ENCODE measurements at regions not wholly inside any gene's neighbourhood (a gene's known extent, or its start where the extent isn't known, plus 50 kb on each side); places are given as distances from the start of the nearest gene placed in this dataset.

- Histone ChIP-seq H3K36me3 (ENCODE audit: control insufficient read depth in 2 of 2, insufficient read depth in 2 of 2, low read length in 1 of 2) (no peaks in the 10 kb centered on the region), H3K27me3 (ENCODE audit: control insufficient read depth in 2 of 2, insufficient read depth in 1 of 2, low read length in 1 of 2) (no peaks in the 10 kb centered on the region), H3K27ac (ENCODE audit: low read depth in 1 of 2, low read length in 1 of 2) (no peak overlapping the region), H3K9me3 (ENCODE audit: control insufficient read depth in 2 of 2, insufficient read depth in 1 of 2, low read length in 1 of 2) (no peaks in the 10 kb centered on the region), H3K4me1 (ENCODE audit: control insufficient read depth in 2 of 2, insufficient read depth in 2 of 2, low read length in 2 of 2) (no peaks in the 10 kb centered on the region), H3K4me3 (ENCODE audit: low read length in 2 of 2) (no peak overlapping the region)
- WGBS = 95% methylated on average over 2 of the region's 2 CpGs
- DNase-seq (ENCODE audit: low read depth in 6 of 9, low spot score in 9 of 9) = no peak
Observed at GRCh38 chr17:14488958-14489550, 188.2 kb downstream of the HS3ST3B1 start.

DNA sequence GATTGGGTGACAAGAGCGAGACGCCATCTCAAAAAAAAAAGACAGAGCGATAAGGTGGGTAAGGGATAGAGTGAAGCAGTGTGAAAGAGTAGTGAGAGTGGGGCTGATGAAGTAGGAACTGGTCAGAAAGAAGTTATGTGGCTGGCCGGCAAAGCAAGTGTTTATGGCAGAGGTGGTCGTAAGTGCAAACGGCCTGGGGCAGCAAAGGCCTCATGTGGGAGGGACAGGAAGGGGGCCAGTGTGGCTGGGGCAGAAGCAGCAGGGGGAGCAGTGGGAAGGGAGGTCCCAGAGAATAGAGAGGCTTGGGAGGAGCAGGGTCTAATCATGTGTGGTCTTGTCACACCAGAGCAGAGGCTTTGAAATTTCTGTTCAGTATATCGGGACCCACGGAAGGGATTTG, 186.2 kb downstream of the HS3ST3B1 start:
- no peaks in the 10 kb centered on the region for H3K27me3 ChIP-seq (ENCODE audit: control insufficient read depth in 2 of 2, insufficient read depth in 1 of 2, low read length in 1 of 2)
- H3K4me3 ChIP-seq (ENCODE audit: low read length in 2 of 2) = no peak overlapping the region
- no peaks in the 10 kb centered on the region for H3K36me3 ChIP-seq (ENCODE audit: control insufficient read depth in 2 of 2, insufficient read depth in 2 of 2, low read length in 1 of 2)
- DNase-seq (ENCODE audit: low read depth in 6 of 9, low spot score in 9 of 9) = no peak
- H3K9me3 ChIP-seq (ENCODE audit: control insufficient read depth in 2 of 2, insufficient read depth in 1 of 2, low read length in 1 of 2) = no peaks in the 10 kb centered on the region
- 98% methylated on average over 8 of the region's 8 CpGs for WGBS
- no peak overlapping the region for H3K27ac ChIP-seq (ENCODE audit: low read depth in 1 of 2, low read length in 1 of 2)
- no peaks in the 10 kb centered on the region for H3K4me1 ChIP-seq (ENCODE audit: control insufficient read depth in 2 of 2, insufficient read depth in 2 of 2, low read length in 2 of 2)

DNA sequence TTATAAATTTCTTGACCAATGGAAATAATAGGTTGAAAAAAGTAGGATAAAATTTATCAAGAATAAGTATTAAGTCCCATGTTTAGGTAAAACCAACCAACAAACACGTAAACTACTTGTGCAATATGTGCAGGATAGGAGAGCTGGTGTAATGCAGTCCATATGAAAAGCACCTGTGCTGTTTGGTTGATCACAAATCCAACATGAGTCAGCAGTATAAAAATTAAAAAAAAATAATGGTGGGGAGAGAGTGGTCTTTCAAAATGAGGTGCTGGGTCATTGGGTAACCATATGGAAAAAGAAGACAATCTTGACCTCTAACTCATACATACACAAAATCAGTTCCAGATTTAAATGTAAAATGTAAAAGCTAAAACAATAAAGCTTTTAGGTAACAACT, 181.8 kb downstream of the HS3ST3B1 start:
- H3K27me3 ChIP-seq (ENCODE audit: control insufficient read depth in 2 of 2, insufficient read depth in 1 of 2, low read length in 1 of 2) = no peaks in the 10 kb centered on the region
- DNase-seq (ENCODE audit: low read depth in 6 of 9, low spot score in 9 of 9) = no peak
- H3K36me3 ChIP-seq (ENCODE audit: control insufficient read depth in 2 of 2, insufficient read depth in 2 of 2, low read length in 1 of 2) = no peaks in the 10 kb centered on the region
- no peak overlapping the region for H3K27ac ChIP-seq (ENCODE audit: low read depth in 1 of 2, low read length in 1 of 2)
- 96% methylated on average over 1 of the region's 1 CpG for WGBS
- H3K4me3 ChIP-seq (ENCODE audit: low read length in 2 of 2) = no peak overlapping the region
- no peaks in the 10 kb centered on the region for H3K4me1 ChIP-seq (ENCODE audit: control insufficient read depth in 2 of 2, insufficient read depth in 2 of 2, low read length in 2 of 2)
- no peaks in the 10 kb centered on the region for H3K9me3 ChIP-seq (ENCODE audit: control insufficient read depth in 2 of 2, insufficient read depth in 1 of 2, low read length in 1 of 2)

DNA sequence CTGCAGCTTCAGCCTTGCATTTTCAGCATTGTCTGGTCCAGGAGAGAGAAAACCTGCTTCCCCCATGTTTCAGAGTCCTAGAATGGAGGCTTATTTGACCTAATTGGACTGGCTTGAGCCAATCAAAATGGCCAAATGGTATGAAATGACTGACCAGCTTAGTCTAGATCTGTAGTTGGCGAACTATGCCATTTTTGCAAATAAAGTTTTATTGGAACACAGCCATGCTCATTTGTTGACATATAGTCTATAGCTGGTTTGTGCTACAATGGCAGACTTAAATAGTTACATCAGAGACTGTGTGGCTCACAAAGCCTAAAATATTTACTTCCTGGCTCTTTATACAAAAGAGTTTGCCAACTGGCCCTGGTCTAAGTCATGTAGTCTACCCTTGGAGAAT, 180.8 kb downstream of the HS3ST3B1 start:
- no peaks in the 10 kb centered on the region for H3K4me1 ChIP-seq (ENCODE audit: control insufficient read depth in 2 of 2, insufficient read depth in 2 of 2, low read length in 2 of 2)
- H3K27ac ChIP-seq (ENCODE audit: low read depth in 1 of 2, low read length in 1 of 2) = no peak overlapping the region
- H3K27me3 ChIP-seq (ENCODE audit: control insufficient read depth in 2 of 2, insufficient read depth in 1 of 2, low read length in 1 of 2) = no peaks in the 10 kb centered on the region
- no peaks in the 10 kb centered on the region for H3K9me3 ChIP-seq (ENCODE audit: control insufficient read depth in 2 of 2, insufficient read depth in 1 of 2, low read length in 1 of 2)
- no peak overlapping the region for H3K4me3 ChIP-seq (ENCODE audit: low read length in 2 of 2)
- 97% methylated on average over 1 of the region's 1 CpG for WGBS
- H3K36me3 ChIP-seq (ENCODE audit: control insufficient read depth in 2 of 2, insufficient read depth in 2 of 2, low read length in 1 of 2) = no peaks in the 10 kb centered on the region
- DNase-seq (ENCODE audit: low read depth in 6 of 9, low spot score in 9 of 9) = no peak

- H3K9me3 ChIP-seq (ENCODE audit: control insufficient read depth in 2 of 2, insufficient read depth in 1 of 2, low read length in 1 of 2) = no peaks in the 10 kb centered on the region
- peaks cover 16% of the 10 kb centered on the region in 2 donors for H3K4me1 ChIP-seq (ENCODE audit: control insufficient read depth in 2 of 2, insufficient read depth in 2 of 2, low read length in 2 of 2)
- DNase-seq (ENCODE audit: low read depth in 6 of 9, low spot score in 9 of 9) = no peak
- H3K27me3 ChIP-seq (ENCODE audit: control insufficient read depth in 2 of 2, insufficient read depth in 1 of 2, low read length in 1 of 2) = no peaks in the 10 kb centered on the region
- no peak overlapping the region for H3K4me3 ChIP-seq (ENCODE audit: low read length in 2 of 2)
- no peaks in the 10 kb centered on the region for H3K36me3 ChIP-seq (ENCODE audit: control insufficient read depth in 2 of 2, insufficient read depth in 2 of 2, low read length in 1 of 2)
- no peak overlapping the region for H3K27ac ChIP-seq (ENCODE audit: low read depth in 1 of 2, low read length in 1 of 2)
- WGBS = 96% methylated on average over 4 of the region's 4 CpGs
Observed at GRCh38 chr17:14474591-14474990, 173.7 kb downstream of the HS3ST3B1 start.

DNA sequence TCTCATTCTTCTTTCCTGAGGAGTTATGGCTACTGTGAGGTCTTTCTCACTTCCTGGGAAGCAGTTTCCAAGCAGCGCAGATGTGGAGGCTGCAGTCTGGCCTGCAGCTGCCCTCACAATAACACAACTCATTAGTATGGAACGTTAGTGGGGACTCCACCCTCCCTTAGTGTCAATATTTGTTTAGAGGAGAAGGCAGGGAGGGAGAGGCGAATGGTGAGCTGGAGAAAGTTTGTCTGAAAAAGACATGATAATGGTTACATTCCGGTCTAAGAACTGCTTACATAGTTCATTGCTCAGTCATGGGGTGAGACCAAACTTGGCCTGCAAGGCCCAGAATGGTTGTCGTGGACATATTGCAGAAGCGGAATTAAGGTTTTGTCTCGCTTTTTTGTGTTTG, 170.2 kb downstream of the HS3ST3B1 start:
- H3K27me3 ChIP-seq (ENCODE audit: control insufficient read depth in 2 of 2, insufficient read depth in 1 of 2, low read length in 1 of 2) = no peaks in the 10 kb centered on the region
- peaks cover 21% of the 10 kb centered on the region in 2 donors for H3K4me1 ChIP-seq (ENCODE audit: control insufficient read depth in 2 of 2, insufficient read depth in 2 of 2, low read length in 2 of 2)
- no peak overlapping the region for H3K27ac ChIP-seq (ENCODE audit: low read depth in 1 of 2, low read length in 1 of 2)
- H3K9me3 ChIP-seq (ENCODE audit: control insufficient read depth in 2 of 2, insufficient read depth in 1 of 2, low read length in 1 of 2) = no peaks in the 10 kb centered on the region
- 84% methylated on average over 7 of the region's 7 CpGs for WGBS
- H3K36me3 ChIP-seq (ENCODE audit: control insufficient read depth in 2 of 2, insufficient read depth in 2 of 2, low read length in 1 of 2) = no peaks in the 10 kb centered on the region
- no peak overlapping the region for H3K4me3 ChIP-seq (ENCODE audit: low read length in 2 of 2)
- DNase-seq (ENCODE audit: low read depth in 6 of 9, low spot score in 9 of 9) = no peak

DNA sequence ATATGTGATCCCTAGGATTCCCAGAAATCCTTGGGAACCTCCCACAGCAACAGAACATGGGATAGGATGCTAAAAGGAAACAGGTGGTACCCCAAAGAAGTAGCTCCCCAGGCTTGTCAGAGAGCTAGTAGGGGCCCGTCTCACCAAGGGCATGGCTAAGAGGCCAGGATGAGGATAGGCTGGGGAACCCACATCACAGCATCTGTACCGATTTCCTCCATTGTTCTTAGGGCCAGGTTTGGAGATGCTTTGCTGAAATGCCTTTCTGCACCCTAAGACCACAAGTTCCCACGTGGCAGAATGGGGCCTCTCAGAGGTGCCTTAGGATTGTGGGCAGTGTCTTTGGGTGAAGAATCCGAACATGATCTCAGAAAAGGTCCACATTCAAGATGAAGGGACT, 169.5 kb downstream of the HS3ST3B1 start:
- H3K36me3 ChIP-seq (ENCODE audit: control insufficient read depth in 2 of 2, insufficient read depth in 2 of 2, low read length in 1 of 2) = no peaks in the 10 kb centered on the region
- WGBS = 27% methylated on average over 4 of the region's 4 CpGs
- no peak overlapping the region for H3K4me3 ChIP-seq (ENCODE audit: low read length in 2 of 2)
- H3K27ac ChIP-seq (ENCODE audit: low read depth in 1 of 2, low read length in 1 of 2) = peak overlapping the region in 1 of 2 donors; percentile 7
- peak in 1 of 9 donors; percentile 37 for DNase-seq (ENCODE audit: low read depth in 6 of 9, low spot score in 9 of 9)
- H3K27me3 ChIP-seq (ENCODE audit: control insufficient read depth in 2 of 2, insufficient read depth in 1 of 2, low read length in 1 of 2) = no peaks in the 10 kb centered on the region
- H3K9me3 ChIP-seq (ENCODE audit: control insufficient read depth in 2 of 2, insufficient read depth in 1 of 2, low read length in 1 of 2) = no peaks in the 10 kb centered on the region
- H3K4me1 ChIP-seq (ENCODE audit: control insufficient read depth in 2 of 2, insufficient read depth in 2 of 2, low read length in 2 of 2) = peaks cover 21% of the 10 kb centered on the region in 2 donors

DNA sequence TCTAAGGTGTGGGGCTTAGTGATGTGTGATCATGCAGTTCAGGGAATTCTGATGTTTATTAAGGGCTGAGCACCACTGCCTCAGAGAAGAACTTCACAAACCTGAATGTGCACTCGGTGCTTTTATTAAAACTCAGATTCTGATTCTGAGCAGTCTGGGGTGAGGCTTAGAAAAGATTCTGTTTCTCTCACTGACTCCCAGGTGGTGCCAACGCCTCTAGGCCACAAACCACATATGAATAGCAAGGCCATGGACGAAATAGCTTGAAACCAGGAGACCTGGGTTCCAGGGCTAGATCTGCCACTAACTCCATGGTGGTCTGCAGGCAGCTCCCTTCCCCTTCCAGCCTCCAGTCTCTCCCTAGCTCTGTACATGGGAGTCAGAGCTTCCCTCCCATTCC, 169.1 kb downstream of the HS3ST3B1 start:
- no peaks in the 10 kb centered on the region for H3K36me3 ChIP-seq (ENCODE audit: control insufficient read depth in 2 of 2, insufficient read depth in 2 of 2, low read length in 1 of 2)

GRCh38 chr17:14468858-14469257, 168.0 kb downstream of the HS3ST3B1 start:
- WGBS = 97% methylated on average over 3 of the region's 3 CpGs
- no peak for DNase-seq (ENCODE audit: low read depth in 6 of 9, low spot score in 9 of 9)
- Histone ChIP-seq H3K36me3 (ENCODE audit: control insufficient read depth in 2 of 2, insufficient read depth in 2 of 2, low read length in 1 of 2) (no peaks in the 10 kb centered on the region), H3K27ac (ENCODE audit: low read depth in 1 of 2, low read length in 1 of 2) (no peak overlapping the region), H3K4me3 (ENCODE audit: low read length in 2 of 2) (no peak overlapping the region), H3K27me3 (ENCODE audit: control insufficient read depth in 2 of 2, insufficient read depth in 1 of 2, low read length in 1 of 2) (no peaks in the 10 kb centered on the region), H3K9me3 (ENCODE audit: control insufficient read depth in 2 of 2, insufficient read depth in 1 of 2, low read length in 1 of 2) (no peaks in the 10 kb centered on the region), H3K4me1 (ENCODE audit: control insufficient read depth in 2 of 2, insufficient read depth in 2 of 2, low read length in 2 of 2) (peaks cover 21% of the 10 kb centered on the region in 2 donors)

More for the DNA sequence above, 169.1 kb downstream of the HS3ST3B1 start:
- peak overlapping the region in 1 of 2 donors; percentile 7 for H3K27ac ChIP-seq (ENCODE audit: low read depth in 1 of 2, low read length in 1 of 2)
- DNase-seq (ENCODE audit: low read depth in 6 of 9, low spot score in 9 of 9) = no peak
- H3K4me3 ChIP-seq (ENCODE audit: low read length in 2 of 2) = no peak overlapping the region
- 19% methylated on average over 3 of the region's 3 CpGs for WGBS
- no peaks in the 10 kb centered on the region for H3K27me3 ChIP-seq (ENCODE audit: control insufficient read depth in 2 of 2, insufficient read depth in 1 of 2, low read length in 1 of 2)
- no peaks in the 10 kb centered on the region for H3K9me3 ChIP-seq (ENCODE audit: control insufficient read depth in 2 of 2, insufficient read depth in 1 of 2, low read length in 1 of 2)
- peaks cover 21% of the 10 kb centered on the region in 2 donors for H3K4me1 ChIP-seq (ENCODE audit: control insufficient read depth in 2 of 2, insufficient read depth in 2 of 2, low read length in 2 of 2)

GRCh38 chr17:14461227-14461548, 160.3 kb downstream of the HS3ST3B1 start:
- no peak for DNase-seq (ENCODE audit: low read depth in 6 of 9, low spot score in 9 of 9)
- Histone ChIP-seq H3K27ac (ENCODE audit: low read depth in 1 of 2, low read length in 1 of 2) (no peak overlapping the region), H3K4me3 (ENCODE audit: low read length in 2 of 2) (no peak overlapping the region), H3K9me3 (ENCODE audit: control insufficient read depth in 2 of 2, insufficient read depth in 1 of 2, low read length in 1 of 2) (peaks cover 0 to 14% of the 10 kb centered on the region in 2 donors), H3K27me3 (ENCODE audit: control insufficient read depth in 2 of 2, insufficient read depth in 1 of 2, low read length in 1 of 2) (no peaks in the 10 kb centered on the region), H3K4me1 (ENCODE audit: control insufficient read depth in 2 of 2, insufficient read depth in 2 of 2, low read length in 2 of 2) (peaks cover 21 to 38% of the 10 kb centered on the region in 2 donors), H3K36me3 (ENCODE audit: control insufficient read depth in 2 of 2, insufficient read depth in 2 of 2, low read length in 1 of 2) (no peaks in the 10 kb centered on the region)
- 97% methylated on average over 4 of the region's 4 CpGs for WGBS

Measured in thymus (tissue), 11 donors.